Activated CD4-positive, alpha-beta T cell treated with anti-CD3 and anti-CD28 coated beads, Interleukin-2, amount 50 U/mL, for 16 hours (primary cell): ENCODE measurements at regions not wholly inside any gene's neighbourhood (a gene's known extent, or its start where the extent isn't known, plus 50 kb on each side); places are given as distances from the start of the nearest gene placed in this dataset.
A peak's percentile ranks its signal among the peaks of the same experiment; 100 is the strongest.
"Not testable (repeated sequence)": the region's sequence is repeated elsewhere in the genome, so short reads cannot be mapped to it uniquely, and the experiment has no call there.

Experiments used
- DNase-seq: peaks from one replicate; pipeline ENCODE4 v3.0.0-alpha.2; 2020

DNA sequence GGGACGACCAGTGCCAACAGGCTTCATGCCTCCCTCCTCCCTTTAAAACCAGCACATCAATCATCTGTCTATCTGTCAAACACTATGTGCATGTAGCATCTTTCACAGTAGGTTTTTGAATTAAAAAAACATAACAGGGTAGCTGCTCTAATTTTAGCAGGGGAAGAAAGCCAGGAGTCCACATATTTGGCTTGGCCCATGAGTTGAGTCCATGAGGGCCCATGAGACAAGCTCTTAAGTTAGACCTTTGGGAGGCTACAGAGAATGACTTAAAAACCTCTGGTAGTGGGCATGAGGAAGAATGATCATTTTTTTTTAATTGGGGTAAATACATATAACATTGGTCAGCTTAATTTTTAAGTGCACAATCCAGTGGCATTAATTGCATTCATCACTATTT is 194.9 kb downstream of the UTRN start:
- DNase-seq, result no peak

DNA sequence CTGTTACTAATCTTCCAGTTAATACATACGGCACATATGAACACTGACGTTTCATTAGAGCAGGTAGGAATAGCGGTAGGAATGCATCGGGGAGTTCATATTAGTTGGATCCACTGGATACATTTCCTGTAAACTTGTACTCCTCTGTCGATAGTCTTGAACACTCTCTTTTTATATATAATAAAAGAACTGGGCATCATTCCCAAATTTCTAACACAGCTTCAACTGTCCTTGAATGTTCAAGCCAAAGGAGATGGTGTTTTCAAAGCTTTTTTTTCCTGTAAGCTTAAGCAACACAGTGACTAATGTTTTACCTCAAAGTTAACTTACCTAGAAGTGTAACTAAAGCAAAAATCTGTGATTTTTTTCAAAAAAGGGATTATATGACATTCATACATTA is 195.3 kb downstream of the UTRN start:
- DNase-seq, result no peak

DNA sequence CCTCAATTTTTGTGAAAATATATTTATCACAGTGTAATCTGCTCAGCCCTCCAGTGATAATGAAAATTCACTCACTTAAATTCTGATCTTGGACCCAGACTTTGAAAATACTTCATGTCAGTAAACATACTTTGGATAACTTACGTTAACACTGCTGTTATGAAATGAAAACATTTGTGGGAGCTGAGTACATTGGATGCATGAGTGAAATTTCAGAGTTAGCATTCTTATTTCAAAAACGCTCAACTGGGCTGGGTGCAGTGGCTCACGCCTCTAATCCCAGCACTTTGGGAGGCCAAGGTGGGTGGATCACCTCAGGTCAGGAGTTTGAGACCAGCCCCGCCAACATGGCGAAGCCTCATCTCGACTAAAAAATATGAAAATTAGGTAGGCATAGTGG is 196.4 kb downstream of the UTRN start:
- no peak for DNase-seq

DNA sequence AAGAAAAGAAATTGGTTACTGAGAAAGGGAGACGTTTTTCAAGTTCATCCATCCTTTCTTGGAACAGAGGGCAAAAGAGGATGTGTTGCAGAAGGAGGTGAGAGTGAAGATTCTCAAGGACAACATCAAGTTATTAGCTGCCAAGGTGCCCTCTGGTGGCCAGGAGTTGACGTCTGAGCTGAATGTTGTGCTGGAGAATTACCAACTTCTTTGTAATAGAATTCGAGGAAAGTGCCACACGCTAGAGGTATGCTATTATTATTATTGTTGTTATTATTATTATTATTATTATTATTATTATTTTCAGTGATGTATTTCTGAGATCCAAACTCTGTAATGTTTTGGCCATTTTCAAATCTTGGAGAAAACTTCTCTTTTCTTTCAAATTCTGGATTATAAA is 197.0 kb downstream of the UTRN start:
- DNase-seq, result peak; percentile 72

DNA sequence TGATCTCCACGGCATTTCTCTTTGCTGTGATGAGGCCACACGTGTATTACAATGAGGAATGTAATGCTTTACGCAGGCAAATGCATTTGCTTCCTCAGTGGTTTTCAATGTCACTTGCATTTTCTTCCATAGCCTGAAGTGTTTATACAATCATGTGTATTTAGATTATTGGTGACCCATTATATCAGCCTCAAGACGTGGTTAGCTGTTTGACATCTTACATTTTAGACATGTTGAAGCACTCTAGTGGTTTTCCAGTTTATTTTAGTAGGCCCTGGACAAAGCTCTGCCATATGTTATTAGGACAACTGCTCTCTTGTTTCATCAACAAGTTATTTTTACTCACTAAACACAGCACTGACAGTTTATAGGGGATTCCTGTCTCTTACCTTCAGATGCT is 200.4 kb downstream of the UTRN start:
- no peak for DNase-seq

DNA sequence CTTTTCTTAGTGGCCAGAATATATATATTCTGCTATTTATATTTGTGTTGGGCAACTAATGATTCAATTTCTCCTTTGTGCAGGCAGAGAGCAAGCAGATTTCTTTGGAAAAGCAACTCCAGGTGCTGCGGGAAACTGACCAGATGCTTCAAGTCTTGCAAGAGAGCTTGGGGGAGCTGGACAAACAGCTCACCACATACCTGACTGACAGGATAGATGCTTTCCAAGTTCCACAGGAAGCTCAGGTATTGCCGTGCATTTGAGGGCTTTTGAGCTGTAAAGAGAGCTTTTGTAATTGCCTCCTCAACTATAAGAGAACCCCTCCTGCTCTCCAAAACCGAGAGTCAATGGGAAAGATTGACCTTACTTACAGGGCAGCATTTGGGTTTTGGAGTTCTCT is 203.5 kb downstream of the UTRN start:
- DNase-seq, result no peak

DNA sequence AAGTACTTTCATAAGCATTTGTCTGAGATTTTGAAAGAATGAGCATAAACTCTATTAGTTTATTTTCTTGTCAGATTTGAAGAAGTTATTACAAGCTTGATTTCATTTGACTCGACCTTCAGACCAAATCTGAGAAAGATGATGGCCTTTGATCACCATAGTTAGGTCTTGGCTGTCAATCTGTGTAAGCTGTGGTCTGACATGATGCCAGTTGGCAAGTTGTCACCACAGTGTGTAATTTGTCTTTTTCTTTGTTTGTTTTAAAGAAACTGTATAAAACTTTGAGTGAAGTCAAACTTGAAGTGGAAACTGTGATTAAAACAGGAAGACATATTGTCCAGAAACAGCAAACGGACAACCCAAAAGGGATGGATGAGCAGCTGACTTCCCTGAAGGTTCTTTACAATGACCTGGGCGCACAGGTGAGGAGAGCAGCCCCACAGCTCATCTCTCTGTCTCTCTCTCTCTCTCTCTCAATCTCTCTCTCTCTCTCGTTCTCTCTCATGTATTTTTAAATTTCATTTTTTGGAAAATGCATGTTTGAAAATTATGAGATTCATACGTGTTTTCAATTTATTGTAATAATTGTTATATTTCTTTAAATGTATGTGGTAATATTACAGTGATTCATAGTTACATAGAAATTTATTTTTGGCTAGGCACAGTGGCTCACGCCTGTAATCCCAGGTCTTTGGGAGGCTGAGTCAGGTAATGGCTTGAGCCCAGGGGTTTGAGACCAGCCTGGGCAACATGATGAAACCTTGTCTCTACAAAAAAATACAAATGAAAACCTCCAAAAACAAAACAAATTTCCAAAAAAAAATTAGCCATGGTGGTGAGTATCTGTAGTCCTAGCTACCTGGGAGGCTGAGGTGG is 208.1 kb downstream of the UTRN start:
- no peak for DNase-seq

DNA sequence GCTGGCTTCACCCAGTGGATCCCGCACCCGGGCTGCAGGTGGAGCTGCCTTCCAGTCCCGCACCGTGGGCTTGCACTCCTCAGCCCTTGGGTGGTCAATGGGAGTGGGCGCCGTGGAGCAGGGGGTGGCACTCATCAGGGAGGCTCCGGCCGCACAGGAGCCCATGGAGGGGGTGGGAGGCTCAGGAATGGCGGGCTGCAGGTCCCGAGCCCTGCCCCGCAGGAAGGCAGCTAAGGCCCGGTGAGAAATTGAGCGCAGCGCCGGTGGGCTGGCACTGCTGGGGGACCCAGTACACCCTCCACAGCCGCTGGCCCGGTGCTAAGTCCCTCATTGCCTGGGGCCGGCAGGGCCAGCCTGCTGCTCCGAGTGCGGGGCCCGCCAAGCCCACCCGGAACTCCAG is 209.9 kb downstream of the UTRN start:
- DNase-seq, result not testable (repeated sequence)

DNA sequence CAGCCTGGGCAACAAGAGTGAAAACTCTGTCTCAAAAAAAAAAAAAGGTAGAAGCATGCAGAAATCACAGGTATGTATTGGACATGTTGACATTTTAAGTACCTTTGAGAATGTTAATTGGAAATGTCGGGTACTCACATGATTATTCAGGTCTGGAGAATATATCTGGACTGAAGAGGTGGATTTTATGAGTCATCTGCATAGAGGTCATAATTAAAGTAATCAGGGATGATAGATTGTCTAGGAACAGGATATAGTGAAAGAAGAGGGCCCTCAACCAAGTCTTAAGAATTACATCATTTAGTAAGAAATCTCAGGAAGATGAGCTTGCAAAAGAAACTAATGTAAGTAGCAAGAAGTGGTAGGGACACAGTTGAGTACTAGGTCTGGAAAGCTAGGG is 212.5 kb downstream of the UTRN start:
- no peak for DNase-seq

DNA sequence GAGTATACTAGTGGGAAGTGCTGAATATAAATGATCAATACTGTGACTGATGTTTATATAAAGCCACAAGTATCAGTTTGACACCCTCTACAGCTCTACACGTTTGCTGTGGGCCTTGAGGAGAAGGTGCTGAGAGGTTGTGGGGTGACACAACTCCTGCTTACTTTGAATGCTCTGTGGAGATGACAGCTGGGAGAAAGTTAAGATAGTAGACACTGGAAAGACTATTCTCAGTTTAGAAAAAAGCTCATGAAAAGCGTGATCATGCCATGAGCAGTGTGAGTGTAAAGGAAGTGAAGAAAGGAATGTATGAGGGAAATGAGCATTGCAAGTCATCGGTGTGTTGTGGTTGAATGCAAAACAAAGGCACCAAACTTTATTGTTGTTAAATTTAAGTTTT is 215.8 kb downstream of the UTRN start:
- peak; percentile 29 for DNase-seq

DNA sequence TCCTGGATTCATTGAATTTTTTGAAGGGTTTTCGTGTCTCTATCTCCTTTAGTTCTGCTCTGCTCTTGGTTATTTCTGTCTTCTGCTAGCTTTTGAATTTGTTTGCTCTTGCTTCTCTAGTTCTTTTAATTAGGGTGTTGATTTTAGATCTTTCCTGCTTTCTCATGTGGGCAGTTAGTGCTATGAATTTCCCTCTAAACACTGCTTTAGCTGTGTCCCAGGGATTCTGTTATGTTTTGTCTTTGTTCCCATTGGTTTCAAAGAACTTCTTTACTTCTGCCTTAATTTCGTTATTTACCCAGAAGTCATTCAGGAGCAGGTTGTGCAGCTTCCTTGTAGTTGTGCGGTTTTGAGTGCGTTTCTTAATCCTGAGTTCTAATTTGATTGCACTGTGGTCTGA is 220.1 kb downstream of the UTRN start:
- not testable (repeated sequence) for DNase-seq

DNA sequence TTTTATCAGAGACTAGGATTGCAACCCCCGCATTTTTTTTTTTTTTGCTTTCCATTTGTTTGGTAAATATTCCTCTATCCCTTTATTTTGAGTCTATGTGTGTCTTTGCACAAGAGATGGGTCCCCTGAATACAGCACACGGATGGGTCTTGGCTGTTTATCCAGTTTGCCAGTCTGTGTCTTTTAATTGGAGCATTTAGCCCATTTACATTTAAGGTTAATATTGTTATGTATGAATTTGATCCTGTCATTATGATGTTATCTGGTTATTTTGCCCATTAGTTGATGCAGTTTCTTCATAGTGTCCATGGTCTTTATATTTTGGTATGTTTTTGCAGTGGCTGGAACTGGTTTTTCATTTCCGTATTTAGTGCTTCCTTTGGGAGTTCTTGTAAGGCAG is 220.9 kb downstream of the UTRN start:
- DNase-seq, result not testable (repeated sequence)

DNA sequence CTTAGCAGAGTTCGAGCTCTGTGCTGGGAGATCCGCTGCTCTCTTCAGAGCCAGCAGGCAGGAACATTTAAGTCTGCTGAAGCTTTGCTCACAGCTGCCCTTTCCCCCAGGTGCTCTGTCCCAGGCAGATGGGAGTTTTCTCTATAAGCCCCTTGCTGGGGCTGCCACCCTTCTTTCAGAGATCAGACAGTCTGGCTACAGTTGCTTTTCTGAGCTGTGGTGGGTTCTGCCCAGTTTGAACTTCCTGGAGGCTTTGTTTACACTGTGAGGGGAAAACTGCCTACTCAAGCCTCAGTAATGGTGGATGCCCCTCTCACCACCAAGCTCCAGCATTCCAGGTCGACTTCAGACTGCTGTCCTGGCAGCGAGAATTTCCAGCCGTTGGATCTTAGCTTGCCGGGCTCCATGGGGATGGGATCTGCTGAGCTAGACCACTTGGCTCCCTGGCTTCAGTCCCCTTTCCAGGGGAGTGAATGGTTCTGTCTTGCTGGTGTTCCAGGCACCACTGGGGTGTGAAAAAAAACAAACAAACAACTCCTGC is 222.7 kb downstream of the UTRN start:
- DNase-seq, result not testable (repeated sequence)

DNA sequence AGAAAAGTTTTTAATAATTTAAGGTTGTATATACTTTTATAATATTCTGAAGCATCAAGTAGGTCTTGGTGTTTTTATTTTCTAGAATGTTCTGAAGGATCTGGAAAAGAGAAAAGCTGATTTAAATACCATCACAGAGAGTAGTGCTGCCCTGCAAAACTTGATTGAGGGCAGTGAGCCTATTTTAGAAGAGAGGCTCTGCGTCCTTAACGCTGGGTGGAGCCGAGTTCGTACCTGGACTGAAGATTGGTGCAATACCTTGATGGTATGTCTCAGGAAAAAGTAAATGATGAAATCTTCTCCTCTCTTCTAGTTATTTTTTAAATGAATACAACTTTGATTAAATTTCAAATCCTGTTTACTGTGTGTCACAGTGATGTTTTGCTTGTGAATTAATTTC is 225.7 kb downstream of the UTRN start:
- DNase-seq, result no peak

DNA sequence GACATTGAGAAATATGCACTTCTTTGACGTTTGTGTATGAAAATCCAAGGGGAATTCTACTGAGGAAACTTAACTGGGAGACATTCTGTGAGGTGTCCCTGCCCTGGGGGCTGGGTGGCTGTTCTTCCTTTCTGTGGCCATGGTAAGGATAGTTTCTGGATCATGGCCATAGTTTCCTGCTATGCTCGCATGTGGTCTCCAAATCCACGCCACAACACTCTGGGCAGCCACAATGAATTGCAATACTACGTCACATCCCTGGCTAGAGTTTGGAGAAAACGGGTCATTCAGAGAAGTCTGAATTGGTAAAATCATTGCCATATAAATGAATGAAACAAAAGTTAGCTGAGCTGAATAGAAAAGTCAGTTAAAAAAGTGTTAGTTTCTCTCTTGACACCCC is 230.6 kb downstream of the UTRN start:
- no peak for DNase-seq

DNA sequence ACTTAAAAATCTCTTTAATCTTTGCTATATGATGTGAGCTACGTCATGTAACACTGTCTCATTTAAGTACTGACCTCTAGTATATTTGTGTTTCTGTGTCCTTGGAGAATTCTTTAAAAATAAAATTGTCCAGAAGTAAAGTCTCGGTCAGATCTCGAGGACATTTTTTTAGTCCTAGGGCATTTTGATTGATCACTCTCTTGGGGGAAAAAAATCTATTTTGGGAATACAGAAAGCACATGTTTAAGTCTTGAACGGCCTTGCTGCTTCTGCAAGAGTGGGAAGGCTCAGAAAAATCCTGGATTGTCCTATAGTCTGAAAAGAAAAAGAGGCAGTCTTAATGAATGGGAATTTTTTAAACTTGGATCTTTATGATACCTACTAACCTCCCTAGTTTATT is 234.3 kb downstream of the UTRN start:
- no peak for DNase-seq

DNA sequence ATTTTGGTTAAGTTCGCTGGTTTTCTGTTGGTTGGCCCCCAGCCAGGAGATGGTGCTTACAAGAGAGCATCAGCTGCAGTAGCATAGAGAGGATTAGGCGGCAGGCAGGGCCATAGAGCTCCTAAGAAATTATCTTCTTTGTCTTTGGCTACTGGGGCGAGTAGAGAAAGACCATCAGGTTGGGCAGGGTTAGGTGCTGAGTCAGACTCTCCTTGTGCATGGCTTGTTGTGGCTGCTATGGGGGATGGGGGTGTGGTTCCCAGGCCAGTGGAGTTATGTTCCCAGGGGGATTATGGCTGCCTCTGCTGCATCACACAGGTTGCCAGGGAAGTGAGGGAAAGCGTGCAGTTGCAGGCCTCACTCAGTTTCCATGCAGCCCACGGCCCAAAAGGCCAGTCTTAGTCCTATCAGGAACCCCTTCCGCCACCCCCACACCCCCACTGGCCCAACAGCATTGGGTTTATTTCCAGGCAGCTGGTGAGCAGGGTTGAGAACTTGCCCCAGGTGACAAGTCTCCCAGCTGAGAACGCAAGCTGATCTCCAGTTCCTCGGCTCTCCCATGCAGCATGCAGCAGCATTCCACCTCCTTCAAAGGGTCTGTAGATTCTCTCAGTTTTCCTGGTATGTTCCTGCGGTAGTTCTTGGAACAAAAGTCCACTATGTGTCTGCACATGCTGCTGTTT is 243.7 kb downstream of the UTRN start:
- no peak for DNase-seq

DNA sequence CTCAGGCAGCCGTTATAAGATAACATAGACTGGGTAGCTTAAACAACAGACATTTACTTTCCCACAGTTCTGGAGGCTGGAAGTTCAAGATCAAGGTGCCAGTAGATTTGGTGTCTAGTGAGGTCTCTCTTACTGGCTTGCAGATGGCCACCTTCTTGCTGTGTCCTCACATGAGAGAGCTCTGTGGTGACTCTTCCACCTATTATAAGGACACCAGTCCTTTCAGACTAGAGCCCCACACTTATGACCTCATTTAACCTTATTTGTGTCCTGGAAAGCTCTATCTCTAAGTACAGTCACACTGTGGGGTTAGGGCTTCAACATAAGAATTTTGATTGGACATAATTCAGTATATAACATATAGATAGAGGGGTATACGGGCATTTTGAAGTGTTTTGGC is 245.0 kb downstream of the UTRN start:
- no peak for DNase-seq

DNA sequence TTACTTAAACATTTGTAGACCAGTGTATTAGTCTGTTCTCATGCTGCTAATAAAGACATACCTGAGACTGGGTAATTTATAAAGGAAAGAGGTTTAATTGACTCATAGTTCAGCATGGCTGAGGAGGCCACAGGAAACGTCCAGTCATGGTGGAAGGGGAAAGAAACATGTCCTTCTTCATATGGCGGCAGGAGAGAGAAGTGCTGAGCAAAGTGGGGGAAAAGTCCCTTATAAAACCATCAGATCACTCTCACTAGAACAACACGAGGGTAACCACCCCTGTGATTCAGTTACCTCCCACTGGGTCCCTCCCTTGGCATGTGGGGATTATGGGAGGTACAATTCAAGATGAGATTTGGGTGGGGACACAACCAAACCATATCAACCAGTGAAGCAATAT is 247.1 kb downstream of the UTRN start:
- not testable (repeated sequence) for DNase-seq

DNA sequence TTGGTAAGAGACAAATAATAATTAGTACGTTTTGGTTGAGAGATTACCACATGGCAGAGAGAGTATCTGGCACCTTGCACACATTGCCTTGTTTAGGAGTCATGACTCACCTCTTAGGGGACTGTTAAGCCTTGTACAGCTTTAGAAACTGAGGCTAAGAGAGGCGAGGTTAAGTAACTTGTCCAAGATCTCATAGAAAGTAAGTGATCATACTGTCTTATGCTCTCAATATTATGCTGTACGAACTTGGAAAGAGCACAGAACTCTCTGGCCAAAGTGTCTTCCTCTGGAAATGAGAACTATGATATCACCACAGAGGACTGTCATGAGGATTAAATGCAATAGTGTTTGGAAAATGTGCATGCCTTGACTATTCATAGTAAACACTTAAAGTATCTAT is 249.0 kb downstream of the UTRN start:
- DNase-seq, result no peak

DNA sequence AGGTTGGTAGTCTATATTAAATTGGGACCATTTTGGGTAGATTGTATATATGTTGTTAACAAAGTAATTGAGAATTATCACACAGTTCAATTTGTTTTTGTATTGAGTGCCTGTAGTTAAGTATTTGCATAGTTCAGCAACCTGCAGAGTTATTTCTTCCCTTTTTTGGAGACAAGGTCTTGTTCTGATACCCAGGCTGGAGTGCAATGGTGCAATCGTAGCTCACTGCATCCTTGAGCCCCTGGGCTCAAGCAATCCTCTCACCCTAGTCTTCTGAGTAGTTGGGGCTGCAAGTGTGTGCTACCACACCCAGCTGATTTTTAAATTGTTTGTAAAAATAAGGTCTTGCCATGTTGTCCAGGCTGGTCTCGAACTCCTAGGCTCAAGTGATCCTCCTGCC is 250.5 kb downstream of the UTRN start:
- no peak for DNase-seq

DNA sequence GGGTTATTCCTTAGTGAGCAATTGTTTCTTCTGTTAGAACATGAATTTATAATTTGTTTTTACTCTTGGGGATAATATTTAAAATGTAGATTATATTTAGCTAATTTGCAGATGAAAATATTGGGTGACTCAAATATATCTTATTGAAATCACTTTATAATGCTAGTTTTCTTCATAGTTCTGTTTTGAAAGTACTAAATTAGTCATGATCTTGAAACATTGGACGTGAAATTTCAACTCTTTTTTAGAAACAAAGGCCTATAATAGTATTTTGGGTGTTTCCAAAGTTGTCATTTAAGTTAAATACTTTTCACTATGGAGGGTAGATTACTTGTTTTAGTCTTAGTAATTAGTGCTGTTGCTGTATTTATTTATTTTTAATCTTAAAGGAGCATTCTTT is 250.9 kb downstream of the UTRN start:
- DNase-seq, result no peak

DNA sequence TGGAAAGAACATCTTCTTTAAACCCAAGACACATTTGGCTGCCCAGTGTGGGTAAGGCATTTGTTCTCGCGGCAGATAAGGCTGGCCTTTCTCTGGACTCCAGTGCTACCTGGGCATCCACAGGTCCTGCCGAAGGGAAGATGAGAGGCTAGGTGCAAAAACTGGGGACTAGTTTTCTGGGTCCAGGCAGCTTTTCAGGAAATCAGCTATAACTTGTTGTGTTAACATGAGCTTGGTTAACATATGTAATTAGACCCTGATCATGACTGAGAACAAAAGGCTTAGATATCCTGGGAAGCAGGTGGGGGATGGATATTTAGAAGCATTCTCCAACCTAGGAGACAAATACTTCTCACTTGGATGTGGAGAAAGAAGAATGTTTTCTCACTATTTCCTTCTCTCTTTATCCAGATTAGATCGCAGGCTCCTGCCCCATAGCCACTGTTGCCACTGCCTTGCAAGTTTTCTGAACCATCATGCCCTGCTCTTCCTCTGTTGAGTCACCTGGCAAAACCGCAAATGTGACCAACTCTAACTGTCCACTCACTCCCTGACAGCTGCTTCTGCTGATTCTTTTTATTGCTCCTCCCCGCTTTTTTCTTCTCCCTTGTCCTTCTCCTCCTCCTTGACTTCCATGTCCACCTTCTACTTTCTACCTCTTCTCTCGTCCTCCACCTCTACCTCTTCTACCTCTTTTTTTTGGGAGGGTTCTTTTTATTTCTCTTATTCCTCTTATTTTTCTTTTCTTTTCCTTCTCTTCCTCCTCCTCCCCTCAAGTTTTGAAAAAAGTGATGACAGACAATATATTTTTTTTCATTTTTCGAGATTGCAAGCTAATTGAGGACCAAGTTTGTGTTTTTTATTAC is 258.1 kb downstream of the UTRN start:
- DNase-seq, result peak; percentile 29
